NK-92 (cell line): ENCODE measurements at regions not wholly inside any gene's neighbourhood (a gene's known extent, or its start where the extent isn't known, plus 50 kb on each side); places are given as distances from the start of the nearest gene placed in this dataset.
"Not testable (repeated sequence)": the region's sequence is repeated elsewhere in the genome, so short reads cannot be mapped to it uniquely, and the experiment has no call there.

ENCODE experiments used
- DNase-seq: peaks from one replicate; lab custom pipeline; 2025; ENCODE audit not compliant: unreplicated experiment; lab: John Stamatoyannopoulos, UW

- not testable (repeated sequence) for DNase-seq
Measured at GRCh38 chr17:30644287-30644686, 167.1 kb downstream of the GOSR1 start.

- not testable (repeated sequence) for DNase-seq
Measured at GRCh38 chr17:30641428-30641827, 164.2 kb downstream of the GOSR1 start.

GRCh38 chr17:30639391-30639790, 162.2 kb downstream of the GOSR1 start:
- not testable (repeated sequence) for DNase-seq

- DNase-seq = not testable (repeated sequence)
Measured at GRCh38 chr17:30638968-30639367, 161.8 kb downstream of the GOSR1 start.

GRCh38 chr17:30631651-30632050, 154.4 kb downstream of the GOSR1 start:
- DNase-seq = not testable (repeated sequence)

- DNase-seq = not testable (repeated sequence)
Measured at GRCh38 chr17:30625380-30625779, 148.2 kb downstream of the GOSR1 start.

GRCh38 chr17:30624180-30624579, 147.0 kb downstream of the GOSR1 start:
- not testable (repeated sequence) for DNase-seq

GRCh38 chr17:30609682-30610081, 132.5 kb downstream of the GOSR1 start:
- not testable (repeated sequence) for DNase-seq

- DNase-seq = no peak
Measured at GRCh38 chr17:30605523-30605922, 128.3 kb downstream of the GOSR1 start.

GRCh38 chr17:30605027-30605426, 127.8 kb downstream of the GOSR1 start:
- no peak for DNase-seq

- DNase-seq = not testable (repeated sequence)
Measured at GRCh38 chr17:30602396-30602795, 125.2 kb downstream of the GOSR1 start.

GRCh38 chr17:30601984-30602383, 124.8 kb downstream of the GOSR1 start:
- not testable (repeated sequence) for DNase-seq

GRCh38 chr17:30600830-30601494, 123.8 kb downstream of the GOSR1 start:
- DNase-seq = no peak

- no peak for DNase-seq
Measured at GRCh38 chr17:30600060-30600829, 123.0 kb downstream of the GOSR1 start.

- DNase-seq = no peak
Measured at GRCh38 chr17:30599428-30600059, 122.3 kb downstream of the GOSR1 start.

- no peak for DNase-seq
Measured at GRCh38 chr17:30597776-30598288, 120.6 kb downstream of the GOSR1 start.

GRCh38 chr17:30596948-30597775, 120.0 kb downstream of the GOSR1 start:
- not testable (repeated sequence) for DNase-seq

GRCh38 chr17:30594953-30595371, 117.8 kb downstream of the GOSR1 start:
- DNase-seq = not testable (repeated sequence)

- DNase-seq = no peak
Measured at GRCh38 chr17:30594223-30594952, 117.2 kb downstream of the GOSR1 start.
